ENCODE measurements at regions not wholly inside any gene's neighbourhood (a gene's known extent, or its start where the extent isn't known, plus 50 kb on each side); places are given as distances from the start of the nearest gene placed in this dataset.

- TF ChIP-seq CTCF (IDR thresholded peaks at IDR 0.05): no peak
- TF ChIP-seq POLR2A (IDR thresholded peaks at IDR 0.05): no peak
Observed at GRCh38 chr2:129488376-129488775, 491.1 kb upstream of the RAB6C start.
